Upper lobe of left lung (tissue), 6 donors: ENCODE measurements at regions not wholly inside any gene's neighbourhood (a gene's known extent, or its start where the extent isn't known, plus 50 kb on each side); places are given as distances from the start of the nearest gene placed in this dataset.

Experiments
- ATAC-seq, 2 donors: fragments of 200-7000 bp; cut with Tn5 transposase; one replicate each; pipeline ENCODE4 v1.9.1; 2022; ENCODE audit warnings: mild to moderate bottlenecking in 2 of 2, moderate library complexity in 2 of 2; ENCODE audit not compliant: low FRiP score in 2 of 2
- DNase-seq, 2 donors: peaks; one replicate each; pipeline ENCODE4 v3.0.0-alpha.2; 2019 to 2020
- H3K27ac ChIP-seq, 4 donors: fragments of 200-600 bp; sonication (generic); one replicate each; pipeline ENCODE4 v1.5.1; 2016 to 2019
- H3K27me3 ChIP-seq, 4 donors: fragments of 200-600 bp; sonication (generic); one replicate each; pipeline ENCODE4 v1.5.1; 2017 to 2019
- H3K36me3 ChIP-seq, 4 donors: fragments of 200-600 bp; sonication (generic); one replicate each; pipeline ENCODE4 v1.5.1; 2016 to 2019
- H3K4me1 ChIP-seq, 4 donors: fragments of 200-600 bp; sonication (generic); one replicate each; pipeline ENCODE4 v1.5.1; 2018 to 2019
- H3K4me3 ChIP-seq, 4 donors: fragments of 200-600 bp; sonication (generic); one replicate each; pipeline ENCODE4 v1.5.1; 2017 to 2019; ENCODE audit warnings: mild to moderate bottlenecking in 2 of 4, moderate library complexity in 1 of 4
- H3K9me3 ChIP-seq, 4 donors: fragments of 200-600 bp; sonication (generic); one replicate each; pipeline ENCODE4 v1.5.1; 2018 to 2019
- EP300 ChIP-seq, 4 donors: sonication (generic); formaldehyde crosslinking; IDR thresholded peaks; one replicate each; pipeline ENCODE4 v1.5.1; 2017; ENCODE audit warnings: antibody characterized with exemption in 4 of 4, control low read depth in 2 of 4
- POLR2A ChIP-seq, 4 donors: fragments of 450-650 bp; IDR thresholded peaks; one replicate each; pipeline ENCODE4 v1.5.1; 2016 to 2017; ENCODE audit warnings: antibody characterized with exemption in 4 of 4, mild to moderate bottlenecking in 2 of 4
- POLR2AphosphoS5 ChIP-seq, 2 donors: sonication (generic); formaldehyde crosslinking; IDR thresholded peaks; one replicate each; pipeline ENCODE4 v1.5.1; 2017; ENCODE audit warnings: antibody characterized with exemption in 2 of 2
- WGBS, 2 donors: methylation state at CpG; one replicate each; pipeline ENCODE4 v1.1.5; 2017 to 2018; 5-methylcytosine and 5-hydroxymethylcytosine counted together
- TF ChIP-seq, protein P1 (sequence below), 6 experiments: fragments of 450-650 bp in 4 of 6; fragments of 200-600 bp in 2 of 6; sonication (generic) in 2 of 6; IDR thresholded peaks; one replicate each; pipeline ENCODE4 v1.5.1; 2016 to 2019; ENCODE audit warnings: antibody characterized with exemption in 6 of 6
- donor health status: DM: no; HTN: no; CAD: no; lungs with moderate emphysema.
- donor health status: DM: no; HTN: yes; CAD: no; lungs with severe emphysema.

DNA sequence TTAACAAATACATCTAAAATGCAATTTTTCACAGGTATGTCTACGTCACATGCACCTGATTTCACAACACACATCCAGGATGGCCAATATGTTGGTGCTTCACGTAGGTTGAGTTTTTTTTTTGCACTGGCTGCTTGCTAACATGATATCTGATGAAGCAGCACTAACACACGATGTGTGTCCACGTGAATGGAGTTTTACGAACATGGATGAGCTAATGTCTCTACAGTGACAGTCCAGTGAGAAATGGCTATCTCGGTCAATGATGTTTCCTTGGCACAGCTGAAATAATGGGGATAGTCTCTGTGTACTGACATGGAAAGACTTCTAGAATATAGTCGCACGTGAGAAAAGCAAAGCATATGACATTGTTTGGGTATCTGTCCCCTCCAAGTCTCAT, 563.9 kb upstream of the ADARB2 start:
- Histone ChIP-seq H3K27me3 (no peaks in the 10 kb centered on the region), H3K27ac (no peak overlapping the region), H3K9me3 (peaks cover 0 to 4% (median 0%) of the 10 kb centered on the region in 4 donors), H3K4me3 (no peak overlapping the region), H3K4me1 (no peaks in the 10 kb centered on the region), H3K36me3 (no peaks in the 10 kb centered on the region)
- TF ChIP-seq POLR2AphosphoS5 (IDR thresholded peaks at IDR 0.05) = no peak
- TF ChIP-seq POLR2A (IDR thresholded peaks at IDR 0.05) = no peak
- no peak for TF ChIP-seq EP300 (IDR thresholded peaks at IDR 0.05)
- TF ChIP-seq, protein P1, sequence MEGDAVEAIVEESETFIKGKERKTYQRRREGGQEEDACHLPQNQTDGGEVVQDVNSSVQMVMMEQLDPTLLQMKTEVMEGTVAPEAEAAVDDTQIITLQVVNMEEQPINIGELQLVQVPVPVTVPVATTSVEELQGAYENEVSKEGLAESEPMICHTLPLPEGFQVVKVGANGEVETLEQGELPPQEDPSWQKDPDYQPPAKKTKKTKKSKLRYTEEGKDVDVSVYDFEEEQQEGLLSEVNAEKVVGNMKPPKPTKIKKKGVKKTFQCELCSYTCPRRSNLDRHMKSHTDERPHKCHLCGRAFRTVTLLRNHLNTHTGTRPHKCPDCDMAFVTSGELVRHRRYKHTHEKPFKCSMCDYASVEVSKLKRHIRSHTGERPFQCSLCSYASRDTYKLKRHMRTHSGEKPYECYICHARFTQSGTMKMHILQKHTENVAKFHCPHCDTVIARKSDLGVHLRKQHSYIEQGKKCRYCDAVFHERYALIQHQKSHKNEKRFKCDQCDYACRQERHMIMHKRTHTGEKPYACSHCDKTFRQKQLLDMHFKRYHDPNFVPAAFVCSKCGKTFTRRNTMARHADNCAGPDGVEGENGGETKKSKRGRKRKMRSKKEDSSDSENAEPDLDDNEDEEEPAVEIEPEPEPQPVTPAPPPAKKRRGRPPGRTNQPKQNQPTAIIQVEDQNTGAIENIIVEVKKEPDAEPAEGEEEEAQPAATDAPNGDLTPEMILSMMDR (IDR thresholded peaks at IDR 0.05) = no peak
- WGBS, 2 donors = 88 to 92% methylated on average over 8 of the region's 8 CpGs
- ATAC-seq = no peak
- DNase-seq = no peak

DNA sequence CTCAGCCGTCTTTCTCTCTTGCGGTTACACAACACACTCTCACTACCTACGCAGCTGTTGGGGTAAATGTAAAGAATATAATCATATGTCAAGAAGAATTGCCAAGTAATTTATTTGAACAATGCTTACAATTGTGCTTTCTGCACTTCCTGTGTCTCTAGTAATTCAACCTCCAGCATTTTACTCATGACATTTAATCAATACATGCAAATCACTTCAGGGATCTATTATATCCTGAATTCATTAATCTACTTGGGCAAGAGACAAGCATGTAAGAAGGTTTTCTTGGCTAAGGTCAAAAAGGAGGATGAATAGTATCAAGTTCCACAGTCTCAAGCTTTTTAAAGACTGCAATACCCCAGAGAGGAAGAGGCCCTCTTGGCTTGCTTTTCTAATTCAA, 562.9 kb upstream of the ADARB2 start:
- WGBS, 2 donors = 54 to 66% methylated on average over 3 of the region's 3 CpGs
- TF ChIP-seq POLR2A (IDR thresholded peaks at IDR 0.05) (no peak), POLR2AphosphoS5 (IDR thresholded peaks at IDR 0.05) (no peak), EP300 (IDR thresholded peaks at IDR 0.05) (no peak)
- TF ChIP-seq, protein P1 (IDR thresholded peaks at IDR 0.05) = no peak
- no peak for ATAC-seq

DNA sequence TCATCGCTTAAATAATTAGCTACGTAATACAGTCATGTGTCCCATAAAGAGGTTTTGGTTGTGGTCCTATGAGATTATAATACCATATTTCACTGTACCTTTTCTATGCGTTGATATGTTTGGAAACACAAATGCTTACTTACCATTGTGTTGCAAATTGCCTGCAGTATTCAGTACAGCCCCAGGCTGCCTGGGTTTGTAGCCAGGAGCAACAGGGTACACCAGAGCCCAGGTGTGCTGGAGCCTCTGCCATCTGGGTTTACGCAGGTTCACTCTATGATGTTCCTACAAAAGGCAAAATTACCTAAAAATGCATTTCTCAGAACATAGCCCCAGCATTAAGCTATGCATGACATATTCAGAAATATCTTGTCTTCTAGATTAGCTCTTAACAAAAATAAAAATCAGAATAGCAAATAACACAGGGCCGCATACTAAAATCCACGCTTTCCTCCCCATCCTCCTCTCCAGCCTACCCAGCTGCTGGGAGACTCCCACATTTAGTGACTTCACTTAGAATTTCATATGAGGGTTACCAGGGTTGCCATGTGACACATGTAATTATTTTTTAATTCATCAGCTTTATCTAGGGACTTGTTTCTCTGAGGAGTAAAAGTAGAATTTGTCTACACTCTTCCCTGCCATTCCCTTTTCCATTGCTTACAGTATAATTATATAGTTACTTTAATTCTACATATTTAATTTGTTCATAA, 559.0 kb upstream of the ADARB2 start:
- no peaks in the 10 kb centered on the region for H3K27me3 ChIP-seq
- 84 to 90% methylated on average over 6 of the region's 6 CpGs for WGBS, 2 donors
- DNase-seq (no peak), ATAC-seq (no peak)
- H3K36me3 ChIP-seq = no peaks in the 10 kb centered on the region
- H3K4me1 ChIP-seq = no peaks in the 10 kb centered on the region
- TF ChIP-seq POLR2AphosphoS5 (IDR thresholded peaks at IDR 0.05) = no peak
- no peak for TF ChIP-seq POLR2A (IDR thresholded peaks at IDR 0.05)
- TF ChIP-seq, protein P1 (IDR thresholded peaks at IDR 0.05) = no peak
- no peak for TF ChIP-seq EP300 (IDR thresholded peaks at IDR 0.05)
- H3K9me3 ChIP-seq = no peaks in the 10 kb centered on the region
- no peak overlapping the region for H3K4me3 ChIP-seq
- no peak overlapping the region for H3K27ac ChIP-seq

More for the DNA sequence above, 562.9 kb upstream of the ADARB2 start:
- Histone ChIP-seq H3K9me3 (peaks cover 0 to 4% (median 0%) of the 10 kb centered on the region in 4 donors), H3K27ac (no peak overlapping the region), H3K4me1 (no peaks in the 10 kb centered on the region), H3K4me3 (no peak overlapping the region), H3K36me3 (no peaks in the 10 kb centered on the region), H3K27me3 (no peaks in the 10 kb centered on the region)
- no peak for DNase-seq

DNA sequence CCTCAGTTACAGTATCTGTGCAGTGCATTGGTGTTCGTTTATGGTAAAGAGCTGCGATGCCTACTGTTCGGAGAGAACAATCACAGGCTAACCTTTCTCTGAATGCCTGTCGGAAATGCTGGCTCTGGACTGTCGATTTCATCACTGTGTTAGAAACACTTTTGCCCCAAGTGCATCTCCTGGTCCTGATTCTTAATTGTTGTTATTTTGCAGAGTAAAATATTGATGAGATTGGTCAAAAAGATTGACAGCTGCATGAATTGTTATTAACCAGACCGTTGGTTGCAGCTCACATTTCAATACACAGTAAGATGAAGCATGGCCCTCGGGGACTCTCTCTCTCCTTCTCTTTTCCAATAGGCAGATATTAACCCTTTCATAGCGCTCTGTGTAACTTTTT, 557.4 kb upstream of the ADARB2 start:
- ATAC-seq = no peak
- DNase-seq = no peak
- TF ChIP-seq, protein P1 (IDR thresholded peaks at IDR 0.05) = no peak
- TF ChIP-seq POLR2A (IDR thresholded peaks at IDR 0.05) (no peak), EP300 (IDR thresholded peaks at IDR 0.05) (no peak), POLR2AphosphoS5 (IDR thresholded peaks at IDR 0.05) (no peak)

DNA sequence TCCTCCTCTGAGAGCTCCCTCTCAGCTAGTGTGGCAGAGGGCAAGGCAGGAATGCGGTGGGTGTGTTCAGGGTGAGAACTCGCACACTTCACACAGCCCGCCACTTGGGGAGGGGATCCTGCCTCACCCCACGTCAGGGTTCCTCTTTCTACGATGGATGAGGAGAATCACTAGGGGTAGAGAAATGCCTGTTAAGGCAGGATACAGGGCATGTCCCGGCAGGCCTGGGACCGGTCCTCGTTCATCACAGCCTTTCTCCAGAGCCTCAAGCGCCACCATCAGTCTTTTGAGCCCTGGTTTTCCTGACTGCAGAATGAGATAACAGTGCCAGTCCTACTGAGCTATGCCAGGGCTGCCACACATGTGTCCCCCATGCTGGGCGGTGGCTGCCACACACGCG, 546.7 kb upstream of the ADARB2 start:
- DNase-seq (no peak), ATAC-seq (no peak)
- no peaks in the 10 kb centered on the region for H3K9me3 ChIP-seq
- TF ChIP-seq, protein P1 (IDR thresholded peaks at IDR 0.05) = no peak
- TF ChIP-seq POLR2A (IDR thresholded peaks at IDR 0.05) = no peak
- no peak for TF ChIP-seq EP300 (IDR thresholded peaks at IDR 0.05)
- no peak for TF ChIP-seq POLR2AphosphoS5 (IDR thresholded peaks at IDR 0.05)
- H3K27ac ChIP-seq = no peak overlapping the region
- no peak overlapping the region for H3K4me3 ChIP-seq
- no peaks in the 10 kb centered on the region for H3K4me1 ChIP-seq
- H3K36me3 ChIP-seq = no peaks in the 10 kb centered on the region
- H3K27me3 ChIP-seq = no peaks in the 10 kb centered on the region
- 67 to 73% methylated on average over 6 to 12 of the region's 12 CpGs for WGBS, 2 donors

More for the DNA sequence above, 557.4 kb upstream of the ADARB2 start:
- Histone ChIP-seq H3K9me3 (no peaks in the 10 kb centered on the region), H3K4me1 (no peaks in the 10 kb centered on the region), H3K27ac (no peak overlapping the region), H3K4me3 (no peak overlapping the region), H3K36me3 (no peaks in the 10 kb centered on the region), H3K27me3 (no peaks in the 10 kb centered on the region)
- WGBS, 2 donors = 55 to 59% methylated on average over 8 of the region's 8 CpGs
